Ovary (tissue), 7 donors: ENCODE measurements at regions not wholly inside any gene's neighbourhood (a gene's known extent, or its start where the extent isn't known, plus 50 kb on each side); places are given as distances from the start of the nearest gene placed in this dataset.

Source experiments
- DNase-seq, 5 donors: peaks; one replicate each; pipeline ENCODE4 v3.0.0-alpha.2; 2019 to 2020
- H3K27ac ChIP-seq, 2 donors: fragments of 200-600 bp; one replicate each; pipeline versions ENCODE4 v1.5.1 to v1.8.0; 2019 to 2022
- H3K27me3 ChIP-seq: fragments of 200-600 bp; one replicate; pipeline ENCODE4 v1.8.0; 2022
- H3K36me3 ChIP-seq: fragments of 200-600 bp; sonication (generic); one replicate; pipeline ENCODE4 v1.5.1; 2019
- H3K4me1 ChIP-seq: one replicate; pipeline ENCODE4 v1.8.1; 2013; ENCODE audit warnings: mild to moderate bottlenecking, moderate library complexity; ENCODE audit not compliant: insufficient read depth
- H3K4me3 ChIP-seq: fragments of 200-600 bp; sonication (generic); one replicate; pipeline ENCODE4 v1.5.1; 2017
- H3K9me3 ChIP-seq, 2 donors: fragments of 200-600 bp in 1 of 2; sonication (generic) in 1 of 2; one replicate each; pipeline versions ENCODE4 v1.5.1 to v1.8.1; 2013 to 2019; ENCODE audit warnings: mild to moderate bottlenecking in 1 of 2, moderate library complexity in 1 of 2
- CTCF ChIP-seq, 3 donors: fragments of 450-650 bp in 2 of 3; fragments of 200-600 bp in 1 of 3; IDR thresholded peaks; one replicate each; pipeline versions ENCODE4 v1.5.1 to v1.8.0; 2016 to 2022; ENCODE audit warnings: antibody characterized with exemption in 3 of 3, mild to moderate bottlenecking in 1 of 3
- EP300 ChIP-seq: sonication (generic); formaldehyde crosslinking; IDR thresholded peaks from one replicate; pipeline ENCODE4 v1.6.1; 2017; ENCODE audit warnings: antibody characterized with exemption
- POLR2A ChIP-seq: fragments of 450-650 bp; IDR thresholded peaks from one replicate; pipeline ENCODE4 v1.6.1; 2017; ENCODE audit warnings: antibody characterized with exemption, mild to moderate bottlenecking, moderate library complexity
- WGBS, 3 donors: extraction: QIAGEN DNeasy Blood & Tissue Kit in 1 of 3; methylation state at CpG; one replicate each; pipeline versions ENCODE4 v1.1.5 to v1.1.7; 2013 to 2017; 5-methylcytosine and 5-hydroxymethylcytosine counted together
- intact Hi-C, 4 donors: fragments of 100-400 bp; cut with DNase I; formaldehyde crosslinking; loops; one replicate each; pipeline versions ENCODE4 v1.11.0 to v1.15.1; 2022 to 2023
- donor health status: DM: no; HTN: no; CAD: no; lungs with moderate emphysema.
- donor health status: DM: no; HTN: no; CAD: no.
- donor health status: Bipolar disorder and iron deficiency.
- donor health status: DM: no; HTN: no; CAD: no.
- donor health status: DM: yes; HTN: yes; CAD: no.

DNA sequence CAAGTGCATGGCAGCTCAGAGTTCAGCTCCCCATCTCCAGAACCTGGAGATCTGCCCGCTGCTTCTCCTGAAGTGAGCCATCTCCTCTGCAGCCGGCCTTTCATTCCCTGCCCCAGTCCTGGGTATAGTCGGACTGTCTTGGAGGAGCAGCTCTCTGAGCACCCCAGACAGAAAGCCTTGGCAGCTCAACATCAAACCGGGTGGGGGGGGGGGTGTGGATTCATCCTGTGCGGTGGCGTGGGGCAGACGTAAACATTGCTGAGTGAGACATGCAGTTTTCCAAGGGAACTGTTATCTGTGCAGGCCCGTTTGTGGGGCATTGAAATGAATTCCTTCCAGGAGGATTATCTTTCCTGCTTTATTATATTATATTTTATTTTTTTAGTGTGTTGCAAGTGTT is 125.9 kb upstream of the MYCN start:
- H3K27me3 ChIP-seq, result no peaks in the 10 kb centered on the region
- H3K36me3 ChIP-seq, result no peaks in the 10 kb centered on the region
- intact Hi-C loops, result loop anchor here in 1 of 4 donors (10.0 kb wide), 1 partner anchor 170 kb away; no protein-coding TSS in a partner anchor
- H3K4me1 ChIP-seq, result peaks cover 44% of the 10 kb centered on the region
- peak in 1 of 5 donors; percentile 27 for DNase-seq
- no peak overlapping the region for H3K27ac ChIP-seq
- no peak overlapping the region for H3K4me3 ChIP-seq
- no peaks in the 10 kb centered on the region for H3K9me3 ChIP-seq
- no peak for TF ChIP-seq CTCF (IDR thresholded peaks at IDR 0.05)
- TF ChIP-seq EP300, result no peak
- 20 to 35% (median 24%) methylated on average over 8 of the region's 8 CpGs for WGBS, 3 donors

GRCh38 chr2:15814946-15815345 is 125.4 kb upstream of the MYCN start:
- DNase-seq, result no peak
- Histone ChIP-seq H3K36me3 (no peaks in the 10 kb centered on the region), H3K4me1 (peaks cover 42% of the 10 kb centered on the region), H3K27ac (peak overlapping the region in 1 of 2 donors; percentile 32), H3K9me3 (no peaks in the 10 kb centered on the region), H3K27me3 (no peaks in the 10 kb centered on the region), H3K4me3 (no peak overlapping the region)
- intact Hi-C loops, result loop anchor here in 1 of 4 donors (10.0 kb wide), 1 partner anchor 170 kb away; no protein-coding TSS in a partner anchor
- TF ChIP-seq EP300 (no peak), CTCF (IDR thresholded peaks at IDR 0.05) (no peak), POLR2A (no peak)
- 18 to 40% (median 19%) methylated on average over 6 of the region's 6 CpGs for WGBS, 3 donors

GRCh38 chr2:15816226-15816625 is 124.1 kb upstream of the MYCN start:
- WGBS, 3 donors, result 94 to 97% (median 94%) methylated on average over 3 of the region's 3 CpGs
- intact Hi-C loops, result loop anchor here in 1 of 4 donors (10.0 kb wide), 1 partner anchor 171 kb away; no protein-coding TSS in a partner anchor
- no peak overlapping the region for H3K4me3 ChIP-seq
- H3K27ac ChIP-seq, result no peak overlapping the region
- no peak for TF ChIP-seq POLR2A
- no peak for TF ChIP-seq CTCF (IDR thresholded peaks at IDR 0.05)
- TF ChIP-seq EP300, result no peak
- H3K36me3 ChIP-seq, result no peaks in the 10 kb centered on the region
- H3K4me1 ChIP-seq, result peaks cover 31% of the 10 kb centered on the region
- no peaks in the 10 kb centered on the region for H3K27me3 ChIP-seq
- H3K9me3 ChIP-seq, result no peaks in the 10 kb centered on the region
- DNase-seq, result no peak

DNA sequence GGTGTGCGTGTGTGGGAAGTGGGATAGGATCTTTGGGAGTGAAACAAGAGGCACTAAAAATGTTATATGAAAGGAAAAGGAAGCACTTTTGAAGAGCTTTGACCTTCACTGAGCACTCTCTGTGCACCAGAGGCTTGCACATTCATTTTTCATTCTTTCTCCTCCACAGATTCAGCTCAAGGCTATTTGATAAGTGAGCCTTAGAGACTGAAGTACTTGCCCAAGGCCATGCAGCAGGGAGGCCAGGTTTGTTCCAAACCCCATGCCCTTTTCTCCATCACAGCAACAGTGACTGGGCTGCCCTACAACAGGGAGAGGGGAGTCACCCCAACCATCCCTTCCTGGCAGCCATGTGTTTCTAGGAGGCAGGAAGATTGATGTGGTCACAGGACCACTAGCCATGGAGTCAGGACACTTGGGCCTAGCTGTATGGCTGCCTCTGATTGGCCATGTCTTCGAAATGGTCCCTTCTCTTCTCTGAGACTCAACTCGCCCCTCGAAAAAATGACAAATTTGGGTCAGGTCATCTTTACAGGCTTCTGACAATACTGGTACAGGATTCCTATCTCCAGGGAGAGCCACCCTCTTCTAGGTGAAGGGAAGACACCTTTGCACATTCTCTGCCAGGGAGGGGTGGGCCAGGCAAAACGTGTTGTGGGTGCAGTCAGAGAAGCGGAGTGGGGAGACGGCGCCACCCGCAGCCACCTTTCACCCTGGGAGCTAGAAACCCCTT is 123.5 kb upstream of the MYCN start:
- no peak for TF ChIP-seq CTCF (IDR thresholded peaks at IDR 0.05)
- TF ChIP-seq EP300, result no peak
- TF ChIP-seq POLR2A, result no peak
- intact Hi-C loops, result loop anchor here in 1 of 4 donors (10.0 kb wide), 1 partner anchor 172 kb away; no protein-coding TSS in a partner anchor
- Histone ChIP-seq H3K27me3 (no peaks in the 10 kb centered on the region), H3K4me1 (peaks cover 26% of the 10 kb centered on the region), H3K9me3 (no peaks in the 10 kb centered on the region), H3K4me3 (no peak overlapping the region), H3K27ac (peak overlapping the region in 1 of 2 donors; percentile 28), H3K36me3 (no peaks in the 10 kb centered on the region)
- WGBS, 3 donors, result 76 to 86% (median 77%) methylated on average over 9 of the region's 9 CpGs
- no peak for DNase-seq
